Transverse colon (tissue), 4 donors: ENCODE measurements at regions not wholly inside any gene's neighbourhood (a gene's known extent, or its start where the extent isn't known, plus 50 kb on each side); places are given as distances from the start of the nearest gene placed in this dataset.
"Not testable (repeated sequence)": the region's sequence is repeated elsewhere in the genome, so short reads cannot be mapped to it uniquely, and the experiment has no call there.

Experiments
- DNase-seq: peaks from one replicate; pipeline ENCODE4 v3.0.0-alpha.2; 2019
- H3K27ac ChIP-seq, 4 donors: fragments of 200-600 bp; sonication (generic); 2 replicates each; pipeline ENCODE4 v1.5.1; 2016 to 2018; ENCODE audit warnings: inconsistent platforms in 4 of 4
- H3K27me3 ChIP-seq: fragments of 200-600 bp; sonication (generic); 2 replicates; pipeline ENCODE4 v1.5.1; 2017; ENCODE audit warnings: inconsistent platforms
- H3K36me3 ChIP-seq, 4 donors: fragments of 200-600 bp; sonication (generic); 2 replicates each; pipeline ENCODE4 v1.5.1; 2017 to 2019; ENCODE audit warnings: inconsistent platforms in 4 of 4
- H3K4me1 ChIP-seq, 4 donors: fragments of 200-600 bp; sonication (generic); 2 replicates each; pipeline ENCODE4 v1.5.1; 2017 to 2020; ENCODE audit warnings: inconsistent platforms in 4 of 4
- H3K4me3 ChIP-seq, 4 donors: fragments of 200-600 bp; sonication (generic); 1 replicate in 1 of 4; 2 replicates in 3 of 4; pipeline versions ENCODE4 v1.5.1 to v1.6.1; 2017 to 2019; ENCODE audit warnings: inconsistent platforms in 4 of 4
- H3K9me3 ChIP-seq, 2 donors: fragments of 200-600 bp; sonication (generic); 2 replicates each; pipeline ENCODE4 v1.5.1; 2017 to 2019; ENCODE audit warnings: inconsistent platforms in 2 of 2
- EP300 ChIP-seq: sonication (generic); formaldehyde crosslinking; IDR thresholded peaks from one replicate; pipeline ENCODE4 v1.6.1; 2017; ENCODE audit warnings: antibody characterized with exemption, low read depth
- POLR2A ChIP-seq: fragments of 450-650 bp; IDR thresholded peaks from one replicate; pipeline ENCODE4 v1.6.1; 2016; ENCODE audit warnings: antibody characterized with exemption, mild to moderate bottlenecking, moderate library complexity
- POLR2AphosphoS5 ChIP-seq, 3 donors: sonication (generic); formaldehyde crosslinking; IDR thresholded peaks; one replicate each; pipeline ENCODE4 v1.6.1; 2016; ENCODE audit warnings: antibody characterized with exemption in 3 of 3
- WGBS, 2 donors: methylation state at CpG; one replicate each; pipeline ENCODE4 v1.1.5; 2018; ENCODE audit warnings: low coverage in 1 of 2; 5-methylcytosine and 5-hydroxymethylcytosine counted together
- in situ Hi-C, 4 donors: fragments of 200-750 bp; cut with MboI; loops; one replicate each; pipeline versions ENCODE4 v1.15.0 to v1.15.1; 2017; ENCODE audit warnings: low sequenced_read_pairs in 3 of 4, low pct_ligation_motif_present in 1 of 4, low pct_unique_long_range_greater_than_20kb in 1 of 4
- intact Hi-C: fragments of 100-400 bp; cut with DNase I; formaldehyde crosslinking; loops from one replicate; pipeline ENCODE4 v1.15.1; 2023; ENCODE audit warnings: low total_unique reads
- TF ChIP-seq, protein P1 (sequence below), 5 experiments: fragments of 200-600 bp in 3 of 5; fragments of 450-650 bp in 2 of 5; sonication (generic) in 3 of 5; IDR thresholded peaks; 1 replicate in 2 of 5; 2 replicates in 3 of 5; pipeline ENCODE4 v1.5.1; 2016 to 2017; ENCODE audit warnings: antibody characterized with exemption in 5 of 5, inconsistent platforms in 3 of 5, mild to moderate bottlenecking in 2 of 5, moderate library complexity in 1 of 5

DNA sequence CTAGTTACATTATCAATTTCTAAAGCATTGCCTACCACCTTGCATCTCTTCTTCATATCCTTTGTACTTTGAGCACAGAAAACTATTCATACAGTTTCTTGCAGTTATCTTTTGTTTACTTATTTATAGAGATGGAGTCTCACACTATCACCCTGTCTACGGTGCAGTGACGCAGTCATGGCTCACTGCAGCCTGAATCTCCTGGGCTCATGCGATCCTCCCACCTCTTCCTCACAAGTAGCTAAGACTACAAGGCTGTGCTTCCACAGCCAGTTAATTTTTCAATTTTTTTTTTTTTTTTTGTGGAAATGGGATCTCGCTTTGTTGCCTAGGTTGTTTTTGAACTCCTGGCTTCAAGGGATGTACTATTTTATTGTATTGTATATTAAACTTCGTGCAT is 158.0 kb downstream of the TTC6 start:
- Histone ChIP-seq H3K27me3 (no peaks in the 10 kb centered on the region), H3K4me3 (no peak overlapping the region), H3K36me3 (no peaks in the 10 kb centered on the region), H3K4me1 (no peaks in the 10 kb centered on the region), H3K9me3 (no peaks in the 10 kb centered on the region), H3K27ac (no peak overlapping the region)
- DNase-seq, result no peak
- in situ Hi-C loops (no loop called here), intact Hi-C loops (no loop called here)
- TF ChIP-seq, protein P1, sequence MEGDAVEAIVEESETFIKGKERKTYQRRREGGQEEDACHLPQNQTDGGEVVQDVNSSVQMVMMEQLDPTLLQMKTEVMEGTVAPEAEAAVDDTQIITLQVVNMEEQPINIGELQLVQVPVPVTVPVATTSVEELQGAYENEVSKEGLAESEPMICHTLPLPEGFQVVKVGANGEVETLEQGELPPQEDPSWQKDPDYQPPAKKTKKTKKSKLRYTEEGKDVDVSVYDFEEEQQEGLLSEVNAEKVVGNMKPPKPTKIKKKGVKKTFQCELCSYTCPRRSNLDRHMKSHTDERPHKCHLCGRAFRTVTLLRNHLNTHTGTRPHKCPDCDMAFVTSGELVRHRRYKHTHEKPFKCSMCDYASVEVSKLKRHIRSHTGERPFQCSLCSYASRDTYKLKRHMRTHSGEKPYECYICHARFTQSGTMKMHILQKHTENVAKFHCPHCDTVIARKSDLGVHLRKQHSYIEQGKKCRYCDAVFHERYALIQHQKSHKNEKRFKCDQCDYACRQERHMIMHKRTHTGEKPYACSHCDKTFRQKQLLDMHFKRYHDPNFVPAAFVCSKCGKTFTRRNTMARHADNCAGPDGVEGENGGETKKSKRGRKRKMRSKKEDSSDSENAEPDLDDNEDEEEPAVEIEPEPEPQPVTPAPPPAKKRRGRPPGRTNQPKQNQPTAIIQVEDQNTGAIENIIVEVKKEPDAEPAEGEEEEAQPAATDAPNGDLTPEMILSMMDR (IDR thresholded peaks at IDR 0.05), result no peak
- TF ChIP-seq POLR2AphosphoS5 (IDR thresholded peaks at IDR 0.05), result no peak
- no peak for TF ChIP-seq EP300
- 70 to 85% methylated on average over 5 of the region's 5 CpGs for WGBS, 2 donors

DNA sequence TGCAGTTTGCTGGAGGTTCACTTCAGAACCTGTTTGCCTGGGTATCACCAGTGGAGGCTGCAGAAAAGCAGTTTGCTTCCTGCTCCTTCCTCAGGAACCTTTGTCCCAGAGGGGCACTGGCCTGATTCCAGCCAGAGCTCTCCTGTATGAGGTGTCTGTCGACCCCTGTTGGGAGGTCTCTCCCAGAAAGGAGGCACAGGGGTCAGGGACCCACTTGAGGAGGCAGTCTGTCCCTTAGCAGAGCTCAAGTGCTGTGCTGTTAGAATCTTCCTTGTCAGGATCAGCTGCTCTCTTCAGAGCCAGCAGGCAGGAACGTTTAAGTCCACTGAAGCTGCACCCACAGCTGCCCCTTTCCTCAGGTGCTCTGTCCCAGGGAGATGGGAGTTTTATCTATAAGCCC is 164.8 kb downstream of the TTC6 start:
- in situ Hi-C loops, H3K36me3 ChIP-seq, H3K4me1 ChIP-seq, H3K27ac ChIP-seq, intact Hi-C loops, DNase-seq, H3K9me3 ChIP-seq, H3K27me3 ChIP-seq, H3K4me3 ChIP-seq: not testable (repeated sequence)
- WGBS, 2 donors, result 38% methylated on average over 2 of the region's 2 CpGs; no CpG with 5 or more reads in 1 of the 2 donors

DNA sequence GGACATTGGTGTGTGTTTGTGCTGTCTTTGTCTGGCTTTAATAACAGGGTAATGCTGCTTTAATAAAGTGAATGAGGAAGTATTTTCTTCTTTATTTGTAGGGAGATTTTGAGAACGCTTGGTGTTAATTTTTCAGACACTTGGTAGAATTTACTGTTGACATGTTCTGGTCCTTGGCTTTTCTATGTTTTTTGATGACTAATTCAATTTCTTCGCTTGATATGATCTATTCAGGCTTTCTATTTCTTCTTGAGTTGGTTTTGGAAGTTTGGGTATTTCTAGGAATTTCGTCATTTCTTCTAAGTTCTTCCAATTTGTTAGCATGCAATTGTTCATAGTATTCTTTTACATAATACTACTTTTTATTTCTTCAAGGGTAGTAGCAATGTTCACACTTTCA is 167.8 kb downstream of the TTC6 start:
- Histone ChIP-seq H3K9me3 (no peaks in the 10 kb centered on the region), H3K27me3 (no peaks in the 10 kb centered on the region), H3K27ac (no peak overlapping the region), H3K4me1 (no peaks in the 10 kb centered on the region), H3K4me3 (no peak overlapping the region), H3K36me3 (no peaks in the 10 kb centered on the region)
- 85 to 100% methylated on average over 1 to 3 of the region's 3 CpGs for WGBS, 2 donors
- intact Hi-C loops, result no loop called here
- in situ Hi-C loops, result no loop called here
- TF ChIP-seq POLR2A (no peak), EP300 (no peak), POLR2AphosphoS5 (IDR thresholded peaks at IDR 0.05) (no peak)
- no peak for DNase-seq

DNA sequence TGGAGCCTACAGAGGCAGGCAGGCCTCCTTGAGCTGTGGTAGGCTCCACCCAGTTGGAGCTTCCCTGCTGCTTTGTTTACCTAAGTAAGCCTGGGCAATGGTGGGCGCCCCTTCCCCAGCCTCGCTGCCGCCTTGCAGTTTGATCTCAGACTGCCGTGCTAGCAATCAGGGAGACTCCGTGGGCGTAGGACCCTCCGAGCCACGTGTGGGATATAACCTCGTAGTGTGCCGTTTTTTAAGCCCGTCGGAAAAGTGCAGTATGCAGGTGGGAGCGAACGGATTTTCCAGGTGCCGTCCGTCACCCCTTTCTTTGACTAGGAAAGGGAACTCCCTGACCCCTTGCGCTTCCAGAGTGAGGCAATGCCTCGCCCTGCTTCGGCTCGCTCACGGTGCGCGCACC is 176.9 kb downstream of the TTC6 start:
- H3K27ac ChIP-seq, H3K4me1 ChIP-seq, intact Hi-C loops, in situ Hi-C loops, H3K9me3 ChIP-seq, DNase-seq, H3K36me3 ChIP-seq, H3K4me3 ChIP-seq, H3K27me3 ChIP-seq: not testable (repeated sequence)
- WGBS, 2 donors, result 90 to 100% methylated on average over 2 to 21 of the region's 23 CpGs

DNA sequence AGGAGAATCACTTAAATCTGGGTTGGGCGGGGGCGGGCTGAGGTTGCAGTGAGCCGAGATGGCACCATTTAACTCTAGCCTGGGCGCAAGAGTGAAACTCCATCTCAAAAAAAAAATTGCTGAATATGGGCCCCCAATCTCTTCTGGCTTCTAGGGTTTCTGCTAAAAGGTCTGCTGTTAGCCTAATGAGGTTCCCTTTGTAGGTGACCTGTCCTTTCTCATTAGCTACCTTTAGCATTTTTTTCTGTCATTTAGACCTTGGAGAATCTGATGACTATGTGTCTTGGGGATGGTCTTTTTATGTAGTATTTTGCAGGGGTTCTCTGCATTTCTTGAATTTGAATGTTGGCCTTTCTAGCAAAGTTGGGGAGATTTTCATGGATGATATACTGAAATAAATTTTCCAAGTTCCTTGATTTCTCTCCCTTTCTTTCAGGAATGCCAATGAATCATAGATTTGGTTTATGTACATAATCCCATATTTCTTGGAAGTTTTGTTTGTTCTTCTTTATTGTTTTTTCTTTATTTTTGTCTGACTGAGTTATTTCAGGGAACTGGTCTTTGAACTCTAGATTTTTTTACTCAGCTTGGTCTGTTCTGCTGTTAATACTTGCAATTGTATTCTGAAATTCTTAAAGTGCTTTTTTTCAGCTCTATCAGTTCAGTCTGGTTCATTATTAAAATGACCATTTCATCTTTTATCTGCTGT is 181.5 kb downstream of the TTC6 start:
- 96 to 100% methylated on average over 2 to 4 of the region's 4 CpGs for WGBS, 2 donors
- DNase-seq, result no peak
- H3K4me3 ChIP-seq, result no peak overlapping the region
- TF ChIP-seq EP300 (no peak), POLR2A (no peak), POLR2AphosphoS5 (IDR thresholded peaks at IDR 0.05) (no peak)
- TF ChIP-seq, protein P1 (IDR thresholded peaks at IDR 0.05), result no peak
- no peaks in the 10 kb centered on the region for H3K4me1 ChIP-seq
- in situ Hi-C loops, result no loop called here
- H3K9me3 ChIP-seq, result no peaks in the 10 kb centered on the region
- H3K36me3 ChIP-seq, result no peaks in the 10 kb centered on the region
- no peak overlapping the region for H3K27ac ChIP-seq
- intact Hi-C loops, result no loop called here
- H3K27me3 ChIP-seq, result no peaks in the 10 kb centered on the region
